HepG2 (cell line): ENCODE measurements at regions not wholly inside any gene's neighbourhood (a gene's known extent, or its start where the extent isn't known, plus 50 kb on each side); places are given as distances from the start of the nearest gene placed in this dataset.
A peak's percentile ranks its signal among the peaks of the same experiment; 100 is the strongest.

Experiments used
- CEBPG ChIP-seq: IDR thresholded peaks from 2 replicates; pipeline ENCODE4 v1.6.1; 2016
- ETV6 ChIP-seq: sonication (generic); formaldehyde crosslinking; conservative IDR thresholded peaks from 2 replicates; pipeline ENCODE4 v1.4.0; 2020; ENCODE audit warnings: missing genetic modification reagents
- FOXK2 ChIP-seq: fragments of 450-650 bp; IDR thresholded peaks from 2 replicates; pipeline ENCODE4 v1.6.1; 2016
- GATA4 ChIP-seq: sonication (generic); IDR thresholded peaks from 2 replicates; pipeline ENCODE4 v1.6.1; 2016; ENCODE audit warnings: antibody characterized with exemption, low read depth, borderline replicate concordance
- KDM3A ChIP-seq: IDR thresholded peaks from 2 replicates; pipeline ENCODE4 v1.6.1; 2018; ENCODE audit warnings: low read depth, missing compliant biosample characterization
- MYPOP ChIP-seq: sonication (generic); formaldehyde crosslinking; IDR thresholded peaks from 2 replicates; pipeline ENCODE4 v1.8.1; 2023; ENCODE audit warnings: mild to moderate bottlenecking, moderate library complexity, missing genetic modification reagents
- NFIC ChIP-seq: IDR thresholded peaks from 2 replicates; pipeline ENCODE4 v1.6.1; 2012; ENCODE audit warnings: mild to moderate bottlenecking, low read length, inconsistent platforms
- NFYC ChIP-seq: IDR thresholded peaks from 2 replicates; pipeline ENCODE4 v1.6.1; 2016; ENCODE audit warnings: missing genetic modification reagents, missing compliant biosample characterization
- RBM22 ChIP-seq: fragments of 200-400 bp; formaldehyde crosslinking; optimal IDR thresholded peaks from 2 replicates; pipeline ENCODE3; 2017; ENCODE audit warnings: mild to moderate bottlenecking, low read length, moderate library complexity
- SIX1 ChIP-seq: sonication (generic); formaldehyde crosslinking; IDR thresholded peaks from 2 replicates; pipeline ENCODE4 v1.4.0; 2020; ENCODE audit warnings: missing genetic modification reagents, borderline replicate concordance
- SKI ChIP-seq: fragments of 450-650 bp; IDR thresholded peaks from one replicate; pipeline ENCODE4 v1.6.1; 2018; ENCODE audit warnings: mild to moderate bottlenecking; ENCODE audit not compliant: partially characterized antibody
- SMAD3 ChIP-seq: sonication (generic); formaldehyde crosslinking; IDR thresholded peaks from 2 replicates; pipeline ENCODE4 v1.4.0; 2020; ENCODE audit warnings: missing genetic modification reagents
- SMC3 ChIP-seq: IDR thresholded peaks from 2 replicates; pipeline ENCODE4 v1.6.1; 2011; ENCODE audit warnings: low read length, improper control_type of control experiment
- TCF7 ChIP-seq: sonication (generic); IDR thresholded peaks from 2 replicates; pipeline ENCODE4 v1.6.1; 2016; ENCODE audit warnings: antibody characterized with exemption, low read depth
- TFAP4 ChIP-seq: sonication (generic); IDR thresholded peaks from 2 replicates; pipeline ENCODE4 v1.6.1; 2016; ENCODE audit warnings: low read depth, borderline replicate concordance
- ZMAT3 ChIP-seq: sonication (generic); formaldehyde crosslinking; conservative IDR thresholded peaks from 2 replicates; pipeline ENCODE4 v1.7.0; 2021; ENCODE audit warnings: missing genetic modification reagents
- ZNF44 ChIP-seq: sonication (generic); formaldehyde crosslinking; IDR thresholded peaks from 2 replicates; pipeline ENCODE4 v1.5.1; 2020; ENCODE audit warnings: mild to moderate bottlenecking, missing genetic modification reagents
- ZNF441 ChIP-seq: sonication (generic); formaldehyde crosslinking; IDR thresholded peaks from 2 replicates; pipeline ENCODE4 v1.7.0; 2021; ENCODE audit warnings: missing genetic modification reagents, borderline replicate concordance
- ZNF552 ChIP-seq: sonication (generic); formaldehyde crosslinking; IDR thresholded peaks from 2 replicates; pipeline ENCODE4 v1.9.0; 2022; ENCODE audit warnings: missing genetic modification reagents, mild to moderate bottlenecking, borderline replicate concordance
- ZSCAN9 ChIP-seq: IDR thresholded peaks from 2 replicates; pipeline ENCODE4 v1.6.1; 2016; ENCODE audit warnings: borderline replicate concordance
- TF ChIP-seq, protein P1 (sequence below): IDR thresholded peaks from 2 replicates; pipeline ENCODE4 v1.6.1; 2016
- TF ChIP-seq, protein P2 (sequence below): sonication (generic); formaldehyde crosslinking; IDR thresholded peaks from 2 replicates; pipeline ENCODE4 v1.4.0; 2020; ENCODE audit warnings: missing genetic modification reagents
- TF ChIP-seq, protein P3 (sequence below): sonication (generic); formaldehyde crosslinking; IDR thresholded peaks from 2 replicates; pipeline ENCODE4 v1.4.0; 2020; ENCODE audit warnings: missing genetic modification reagents
- TF ChIP-seq, protein P4 (sequence below): sonication (generic); formaldehyde crosslinking; IDR thresholded peaks from 2 replicates; pipeline ENCODE4 v1.8.1; 2023; ENCODE audit warnings: mild to moderate bottlenecking, inconsistent platforms, moderate library complexity, missing genetic modification reagents, borderline replicate concordance

GRCh38 chr20:52001999-52002666, 189.4 kb downstream of the ZFP64 start (continued):
- TF ChIP-seq, protein P1, sequence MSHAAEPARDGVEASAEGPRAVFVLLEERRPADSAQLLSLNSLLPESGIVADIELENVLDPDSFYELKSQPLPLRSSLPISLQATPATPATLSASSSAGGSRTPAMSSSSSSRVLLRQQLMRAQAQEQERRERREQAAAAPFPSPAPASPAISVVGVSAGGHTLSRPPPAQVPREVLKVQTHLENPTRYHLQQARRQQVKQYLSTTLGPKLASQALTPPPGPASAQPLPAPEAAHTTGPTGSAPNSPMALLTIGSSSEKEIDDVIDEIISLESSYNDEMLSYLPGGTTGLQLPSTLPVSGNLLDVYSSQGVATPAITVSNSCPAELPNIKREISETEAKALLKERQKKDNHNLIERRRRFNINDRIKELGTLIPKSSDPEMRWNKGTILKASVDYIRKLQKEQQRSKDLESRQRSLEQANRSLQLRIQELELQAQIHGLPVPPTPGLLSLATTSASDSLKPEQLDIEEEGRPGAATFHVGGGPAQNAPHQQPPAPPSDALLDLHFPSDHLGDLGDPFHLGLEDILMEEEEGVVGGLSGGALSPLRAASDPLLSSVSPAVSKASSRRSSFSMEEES (CRISPR knock-in tag) = peak; percentile 32; the same call in 1 of the 2 replicates
- peak; percentile 51; the same call in 1 of the 2 replicates for TF ChIP-seq SIX1 (CRISPR knock-in tag)
- 0 out of 2 replicates have a peak, but pooled peaks have one; percentile 22 for TF ChIP-seq SMAD3
- TF ChIP-seq, protein P2, sequence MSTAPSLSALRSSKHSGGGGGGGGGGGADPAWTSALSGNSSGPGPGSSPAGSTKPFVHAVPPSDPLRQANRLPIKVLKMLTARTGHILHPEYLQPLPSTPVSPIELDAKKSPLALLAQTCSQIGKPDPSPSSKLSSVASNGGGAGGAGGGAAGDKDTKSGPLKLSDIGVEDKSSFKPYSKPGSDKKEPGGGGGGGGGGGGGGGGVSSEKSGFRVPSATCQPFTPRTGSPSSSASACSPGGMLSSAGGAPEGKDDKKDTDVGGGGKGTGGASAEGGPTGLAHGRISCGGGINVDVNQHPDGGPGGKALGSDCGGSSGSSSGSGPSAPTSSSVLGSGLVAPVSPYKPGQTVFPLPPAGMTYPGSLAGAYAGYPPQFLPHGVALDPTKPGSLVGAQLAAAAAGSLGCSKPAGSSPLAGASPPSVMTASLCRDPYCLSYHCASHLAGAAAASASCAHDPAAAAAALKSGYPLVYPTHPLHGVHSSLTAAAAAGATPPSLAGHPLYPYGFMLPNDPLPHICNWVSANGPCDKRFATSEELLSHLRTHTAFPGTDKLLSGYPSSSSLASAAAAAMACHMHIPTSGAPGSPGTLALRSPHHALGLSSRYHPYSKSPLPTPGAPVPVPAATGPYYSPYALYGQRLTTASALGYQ (CRISPR knock-in tag) = 0 out of 2 replicates have a peak, but pooled peaks have one; percentile 26
- TF ChIP-seq ZNF441 (CRISPR knock-in tag) = peak; percentile 69; the same call in 1 of the 2 replicates
- 0 out of 2 replicates have a peak, but pooled peaks have one; percentile 46 for TF ChIP-seq KDM3A (CRISPR knock-in tag)
- peak; percentile 50; the same call in 1 of the 2 replicates for TF ChIP-seq SMC3
- TF ChIP-seq RBM22 = no peak
- no peak for TF ChIP-seq ZNF552 (CRISPR knock-in tag)
- TF ChIP-seq ZSCAN9 = no peak
- TF ChIP-seq ETV6 (CRISPR knock-in tag) = no peak
- TF ChIP-seq, protein P3, sequence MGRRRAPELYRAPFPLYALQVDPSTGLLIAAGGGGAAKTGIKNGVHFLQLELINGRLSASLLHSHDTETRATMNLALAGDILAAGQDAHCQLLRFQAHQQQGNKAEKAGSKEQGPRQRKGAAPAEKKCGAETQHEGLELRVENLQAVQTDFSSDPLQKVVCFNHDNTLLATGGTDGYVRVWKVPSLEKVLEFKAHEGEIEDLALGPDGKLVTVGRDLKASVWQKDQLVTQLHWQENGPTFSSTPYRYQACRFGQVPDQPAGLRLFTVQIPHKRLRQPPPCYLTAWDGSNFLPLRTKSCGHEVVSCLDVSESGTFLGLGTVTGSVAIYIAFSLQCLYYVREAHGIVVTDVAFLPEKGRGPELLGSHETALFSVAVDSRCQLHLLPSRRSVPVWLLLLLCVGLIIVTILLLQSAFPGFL (CRISPR knock-in tag) = no peak
- TF ChIP-seq MYPOP (CRISPR knock-in tag) = no peak
- no peak for TF ChIP-seq ZNF44
- TF ChIP-seq TFAP4 = peak; percentile 70; the same call in 1 of the 2 replicates
- no peak for TF ChIP-seq ZMAT3 (CRISPR knock-in tag)
- TF ChIP-seq TCF7 = peak; percentile 79
- TF ChIP-seq, protein P4, sequence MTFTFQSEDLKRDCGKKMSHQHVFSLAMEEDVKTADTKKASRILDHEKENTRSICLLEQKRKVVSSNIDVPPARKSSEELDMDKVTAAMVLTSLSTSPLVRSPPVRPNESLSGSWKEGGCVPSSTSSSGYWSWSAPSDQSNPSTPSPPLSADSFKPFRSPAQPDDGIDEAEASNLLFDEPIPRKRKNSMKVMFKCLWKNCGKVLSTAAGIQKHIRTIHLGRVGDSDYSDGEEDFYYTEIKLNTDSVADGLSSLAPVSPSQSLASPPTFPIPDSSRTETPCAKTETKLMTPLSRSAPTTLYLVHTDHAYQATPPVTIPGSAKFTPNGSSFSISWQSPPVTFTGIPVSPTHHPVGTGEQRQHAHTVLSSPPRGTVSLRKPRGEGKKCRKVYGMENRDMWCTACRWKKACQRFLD = no peak
- TF ChIP-seq SKI = peak; percentile 16
- peak; percentile 91 for TF ChIP-seq FOXK2
- TF ChIP-seq NFIC = peak; percentile 42; the same call in 1 of the 2 replicates
- peak; percentile 61; the same call in 1 of the 2 replicates for TF ChIP-seq GATA4
- TF ChIP-seq NFYC (CRISPR knock-in tag) = peak; percentile 31; the same call in 1 of the 2 replicates
- TF ChIP-seq CEBPG = peak; percentile 69
